D721Med (cell line): ENCODE measurements at regions not wholly inside any gene's neighbourhood (a gene's known extent, or its start where the extent isn't known, plus 50 kb on each side); places are given as distances from the start of the nearest gene placed in this dataset.

Source experiments
- DNase-seq: peaks from one replicate; pipeline ENCODE4 v3.0.0; 2011; ENCODE audit warnings: low spot score; ENCODE audit not compliant: insufficient read length
- FAIRE-seq: peaks from 2 replicates; lab custom pipeline; 2011; peaks lifted over from hg19 to GRCh38; lab: Jason Lieb, UNC
- TF ChIP-seq, protein P1 (sequence below): IDR thresholded peaks from 2 replicates; pipeline ENCODE4 v1.5.1; 2012; ENCODE audit warnings: mild to moderate bottlenecking, control low read depth; ENCODE audit not compliant: insufficient read depth; ENCODE audit errors: missing control alignments

DNA sequence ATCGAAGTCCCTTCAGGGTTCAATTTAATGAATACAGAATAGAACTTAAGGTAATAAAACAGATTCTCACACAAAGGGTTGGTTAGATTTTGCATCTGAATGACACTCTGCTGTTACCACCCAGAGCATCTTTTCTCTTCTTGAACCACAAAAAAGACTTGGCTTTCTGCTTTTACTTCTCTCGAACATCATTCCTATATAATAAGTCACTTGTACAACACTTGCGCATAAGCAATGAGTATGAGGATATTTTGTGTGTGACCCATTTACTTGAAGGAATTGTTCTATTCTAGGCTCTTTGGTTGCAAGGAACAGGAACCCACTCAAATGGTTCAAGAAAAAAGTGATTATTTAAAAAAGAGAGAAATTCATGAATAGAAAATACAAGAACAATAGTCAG, 126.2 kb downstream of the NUP35 start:
- FAIRE-seq, result no peak
- TF ChIP-seq, protein P1, sequence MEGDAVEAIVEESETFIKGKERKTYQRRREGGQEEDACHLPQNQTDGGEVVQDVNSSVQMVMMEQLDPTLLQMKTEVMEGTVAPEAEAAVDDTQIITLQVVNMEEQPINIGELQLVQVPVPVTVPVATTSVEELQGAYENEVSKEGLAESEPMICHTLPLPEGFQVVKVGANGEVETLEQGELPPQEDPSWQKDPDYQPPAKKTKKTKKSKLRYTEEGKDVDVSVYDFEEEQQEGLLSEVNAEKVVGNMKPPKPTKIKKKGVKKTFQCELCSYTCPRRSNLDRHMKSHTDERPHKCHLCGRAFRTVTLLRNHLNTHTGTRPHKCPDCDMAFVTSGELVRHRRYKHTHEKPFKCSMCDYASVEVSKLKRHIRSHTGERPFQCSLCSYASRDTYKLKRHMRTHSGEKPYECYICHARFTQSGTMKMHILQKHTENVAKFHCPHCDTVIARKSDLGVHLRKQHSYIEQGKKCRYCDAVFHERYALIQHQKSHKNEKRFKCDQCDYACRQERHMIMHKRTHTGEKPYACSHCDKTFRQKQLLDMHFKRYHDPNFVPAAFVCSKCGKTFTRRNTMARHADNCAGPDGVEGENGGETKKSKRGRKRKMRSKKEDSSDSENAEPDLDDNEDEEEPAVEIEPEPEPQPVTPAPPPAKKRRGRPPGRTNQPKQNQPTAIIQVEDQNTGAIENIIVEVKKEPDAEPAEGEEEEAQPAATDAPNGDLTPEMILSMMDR, result no peak
- no peak for DNase-seq

DNA sequence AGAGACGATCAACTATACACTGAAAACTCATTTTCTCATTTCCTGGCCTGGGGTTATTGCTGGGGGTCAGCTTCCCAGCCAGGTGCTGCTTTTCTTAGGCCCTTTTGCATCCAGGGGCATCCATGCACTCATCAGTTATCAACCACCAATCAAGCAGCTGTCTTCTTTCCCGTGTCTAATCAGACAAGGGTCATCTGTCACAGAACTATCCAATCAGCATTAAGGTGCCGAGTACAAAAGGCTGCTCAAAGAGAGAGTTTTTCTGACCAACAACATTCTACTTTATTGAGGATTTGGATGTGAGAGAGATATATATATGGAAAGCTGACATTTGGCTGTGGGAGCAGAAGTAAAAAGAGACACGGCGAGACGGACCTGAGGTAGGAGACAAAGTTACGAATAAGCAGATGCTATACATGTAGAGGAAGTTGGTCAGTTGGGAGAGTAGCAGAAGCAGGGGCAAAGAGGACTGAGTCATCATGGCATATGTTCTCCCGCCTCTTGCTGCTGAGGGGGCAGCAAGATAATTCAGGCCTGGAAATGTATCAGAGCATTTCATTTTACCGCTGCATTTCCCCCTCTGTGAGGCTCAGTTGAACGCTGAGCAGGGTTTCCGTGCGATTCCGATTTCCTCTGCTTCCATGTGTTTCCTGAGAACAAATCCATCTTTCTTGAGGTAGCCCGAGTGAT, 129.3 kb downstream of the NUP35 start:
- FAIRE-seq (no peak), DNase-seq (no peak)
- TF ChIP-seq, protein P1, result no peak

DNA sequence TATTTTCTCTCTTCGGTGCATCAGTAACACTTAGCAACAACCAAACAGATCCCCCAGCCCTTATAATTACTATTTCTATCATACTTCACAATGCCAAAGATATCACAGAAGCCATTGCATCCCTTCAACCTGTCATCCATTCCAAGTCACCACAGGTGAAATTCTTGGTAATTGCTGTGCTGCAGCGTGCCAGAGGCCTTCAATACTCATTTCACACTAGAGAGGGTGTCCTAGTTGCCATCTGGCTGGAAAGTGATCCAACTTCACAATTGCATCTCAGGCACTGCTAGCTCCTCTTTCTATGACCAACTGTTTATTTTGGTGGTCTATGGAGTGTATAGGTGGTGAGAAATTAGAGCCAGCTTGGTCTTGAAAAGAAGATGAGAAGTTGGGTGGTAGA, 131.2 kb downstream of the NUP35 start:
- TF ChIP-seq, protein P1, result no peak
- DNase-seq (no peak), FAIRE-seq (no peak)

DNA sequence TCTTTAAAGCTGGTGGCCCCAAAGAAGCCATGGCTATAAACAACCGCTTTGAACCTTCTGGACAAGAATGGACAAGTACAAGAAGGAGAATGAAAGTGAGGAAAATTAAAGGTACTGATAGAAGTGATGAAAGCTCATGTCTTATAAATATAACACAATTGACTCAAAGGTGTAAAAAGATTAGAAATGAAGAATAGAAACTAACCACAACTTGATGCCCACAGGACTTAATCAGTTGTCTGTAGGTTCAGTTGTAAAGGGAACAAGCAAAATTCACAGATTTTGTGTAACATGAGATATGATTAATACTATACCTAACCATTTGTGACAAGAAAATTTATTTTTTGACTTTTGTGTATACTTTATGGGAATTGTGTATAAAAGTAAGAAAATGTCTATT, 135.7 kb downstream of the NUP35 start:
- no peak for DNase-seq
- TF ChIP-seq, protein P1, result no peak
- FAIRE-seq, result no peak

DNA sequence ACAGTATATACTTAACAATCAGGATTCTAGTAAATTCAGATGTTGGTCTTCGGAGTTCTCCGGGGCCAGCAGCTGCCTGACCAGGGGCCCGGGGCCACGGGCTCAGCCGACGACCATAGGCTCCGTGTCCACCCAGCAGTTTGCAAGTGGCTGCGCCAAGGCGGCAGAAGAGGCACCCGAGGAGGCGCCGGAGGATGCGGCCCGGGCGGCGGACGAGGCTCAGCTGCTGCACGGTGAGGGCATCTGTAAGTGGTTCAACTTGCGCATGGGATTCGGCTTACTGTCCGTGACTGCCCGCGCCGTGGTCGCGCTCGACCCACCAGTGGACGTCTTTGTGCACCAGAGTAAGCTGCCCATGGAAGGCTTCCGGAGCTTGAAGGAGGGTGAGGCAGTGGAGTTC, 136.3 kb downstream of the NUP35 start:
- FAIRE-seq (no peak), DNase-seq (no peak)
- TF ChIP-seq, protein P1, result no peak

DNA sequence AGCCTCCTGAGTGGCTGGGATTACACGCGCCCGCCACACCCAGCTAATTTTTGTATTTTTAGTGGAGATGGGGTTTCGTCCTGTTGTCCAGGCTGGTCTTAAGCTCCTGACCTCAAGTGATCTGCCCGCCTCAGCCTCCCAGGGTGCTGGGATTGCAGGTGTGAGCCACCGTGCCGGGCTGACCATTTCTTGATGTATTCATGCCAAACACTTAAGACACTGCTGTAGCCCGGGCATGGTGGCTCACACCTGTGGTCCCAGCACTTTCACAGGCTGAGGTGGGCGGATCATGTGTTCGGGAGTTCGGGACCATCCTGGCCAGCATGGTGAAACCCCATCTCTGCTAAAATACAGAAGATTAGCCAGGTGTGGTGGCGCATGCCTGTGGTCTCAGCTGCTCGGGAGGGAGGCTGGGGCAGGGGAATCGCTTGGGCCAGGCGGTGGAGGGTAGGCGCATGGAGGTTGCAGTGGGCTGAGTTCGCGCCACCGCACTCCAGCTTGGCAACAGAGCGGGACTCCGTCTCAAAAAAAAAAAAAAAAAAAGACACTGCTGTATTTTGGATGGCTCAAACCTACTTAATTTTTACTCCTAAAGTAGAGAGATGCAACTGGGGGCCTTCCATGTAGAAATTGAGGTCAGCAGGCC, 140.8 kb downstream of the NUP35 start:
- FAIRE-seq (no peak), DNase-seq (no peak)
- TF ChIP-seq, protein P1, result no peak

DNA sequence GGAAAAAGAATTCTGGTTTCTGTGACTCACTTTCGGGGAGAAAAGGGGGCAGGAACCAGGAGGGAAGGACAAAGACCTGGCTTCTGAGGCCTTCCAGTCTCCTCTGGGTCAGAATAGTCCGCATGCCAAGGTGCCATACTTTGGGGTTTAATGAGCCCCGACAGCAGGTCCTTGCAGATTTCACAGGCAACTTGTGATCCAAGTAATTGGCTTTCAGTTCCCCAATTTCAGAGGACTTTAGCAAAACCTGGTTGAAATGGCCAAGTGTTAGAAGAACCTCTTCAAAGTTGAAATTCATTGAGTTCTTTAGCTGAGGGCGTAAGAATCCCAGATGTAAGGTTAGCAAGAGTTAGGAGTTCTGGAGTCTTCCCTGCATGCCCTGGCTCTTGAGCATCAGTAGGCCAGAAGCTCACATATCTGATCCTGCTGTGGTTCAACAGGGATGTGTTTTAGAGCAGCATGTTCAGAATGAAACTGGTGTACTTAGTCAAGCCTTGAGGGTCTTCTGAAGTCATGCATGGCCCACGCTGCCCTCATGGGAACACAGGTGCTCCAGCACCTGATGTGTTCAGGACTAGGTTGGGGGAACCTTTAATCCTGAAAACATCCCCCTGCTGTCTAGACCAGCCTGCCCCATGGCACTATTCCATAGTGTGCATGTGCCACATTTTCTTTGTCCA, 143.0 kb downstream of the NUP35 start:
- FAIRE-seq, result no peak

More for the DNA sequence above, 143.0 kb downstream of the NUP35 start:
- TF ChIP-seq, protein P1, result no peak
- DNase-seq, result no peak
